GM12865 (cell line): ENCODE measurements at regions not wholly inside any gene's neighbourhood (a gene's known extent, or its start where the extent isn't known, plus 50 kb on each side); places are given as distances from the start of the nearest gene placed in this dataset.

Experiments
- DNase-seq: peaks from one replicate; pipeline ENCODE4 v3.0.0; 2010; ENCODE audit warnings: low read depth
- H3K4me3 ChIP-seq: 2 replicates; pipeline ENCODE4 v1.5.1; 2011; ENCODE audit warnings: mild to moderate bottlenecking, low read depth, low read length, control low read depth
- TF ChIP-seq, protein P1 (sequence below): IDR thresholded peaks from 2 replicates; pipeline ENCODE4 v1.5.1; 2011; ENCODE audit warnings: low read length, control low read depth, low read depth, inconsistent platforms; ENCODE audit not compliant: insufficient read depth; ENCODE audit errors: missing control alignments

GRCh38 chr3:20669675-20670074, 483.7 kb upstream of the SGO1 start:
- TF ChIP-seq, protein P1, sequence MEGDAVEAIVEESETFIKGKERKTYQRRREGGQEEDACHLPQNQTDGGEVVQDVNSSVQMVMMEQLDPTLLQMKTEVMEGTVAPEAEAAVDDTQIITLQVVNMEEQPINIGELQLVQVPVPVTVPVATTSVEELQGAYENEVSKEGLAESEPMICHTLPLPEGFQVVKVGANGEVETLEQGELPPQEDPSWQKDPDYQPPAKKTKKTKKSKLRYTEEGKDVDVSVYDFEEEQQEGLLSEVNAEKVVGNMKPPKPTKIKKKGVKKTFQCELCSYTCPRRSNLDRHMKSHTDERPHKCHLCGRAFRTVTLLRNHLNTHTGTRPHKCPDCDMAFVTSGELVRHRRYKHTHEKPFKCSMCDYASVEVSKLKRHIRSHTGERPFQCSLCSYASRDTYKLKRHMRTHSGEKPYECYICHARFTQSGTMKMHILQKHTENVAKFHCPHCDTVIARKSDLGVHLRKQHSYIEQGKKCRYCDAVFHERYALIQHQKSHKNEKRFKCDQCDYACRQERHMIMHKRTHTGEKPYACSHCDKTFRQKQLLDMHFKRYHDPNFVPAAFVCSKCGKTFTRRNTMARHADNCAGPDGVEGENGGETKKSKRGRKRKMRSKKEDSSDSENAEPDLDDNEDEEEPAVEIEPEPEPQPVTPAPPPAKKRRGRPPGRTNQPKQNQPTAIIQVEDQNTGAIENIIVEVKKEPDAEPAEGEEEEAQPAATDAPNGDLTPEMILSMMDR = no peak
- no peak for DNase-seq
- no peak overlapping the region for H3K4me3 ChIP-seq

- TF ChIP-seq, protein P1 = no peak
- DNase-seq = no peak
- no peak overlapping the region for H3K4me3 ChIP-seq
Measured at GRCh38 chr3:20669184-20669583, 483.2 kb upstream of the SGO1 start.

- no peak overlapping the region for H3K4me3 ChIP-seq
- DNase-seq = no peak
- TF ChIP-seq, protein P1 = no peak
Measured at GRCh38 chr3:20668411-20668810, 482.4 kb upstream of the SGO1 start.

DNA sequence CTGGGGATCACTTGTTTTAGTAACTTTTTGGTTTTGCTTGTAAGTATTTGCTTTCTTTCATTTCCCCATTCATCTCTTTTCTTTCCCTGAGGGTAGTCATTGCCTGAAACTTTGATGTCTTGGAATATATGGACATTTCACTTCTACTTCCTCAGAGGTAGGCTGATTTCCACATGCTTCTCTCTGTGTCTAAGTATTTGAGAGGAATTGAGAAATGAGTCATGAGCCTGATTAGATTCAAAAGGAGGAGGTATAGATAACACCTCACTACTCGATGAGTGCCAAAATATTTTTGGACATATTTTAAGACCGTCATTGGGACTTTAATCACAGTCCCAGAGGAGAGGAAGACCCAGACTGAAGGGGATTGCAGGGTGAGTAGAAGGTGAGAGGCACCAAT, 480.1 kb upstream of the SGO1 start:
- DNase-seq = no peak
- TF ChIP-seq, protein P1 = no peak
- H3K4me3 ChIP-seq = no peak overlapping the region

- no peak for DNase-seq
- TF ChIP-seq, protein P1 = no peak
- H3K4me3 ChIP-seq = no peak overlapping the region
Measured at GRCh38 chr3:20658491-20658890, 472.5 kb upstream of the SGO1 start.

DNA sequence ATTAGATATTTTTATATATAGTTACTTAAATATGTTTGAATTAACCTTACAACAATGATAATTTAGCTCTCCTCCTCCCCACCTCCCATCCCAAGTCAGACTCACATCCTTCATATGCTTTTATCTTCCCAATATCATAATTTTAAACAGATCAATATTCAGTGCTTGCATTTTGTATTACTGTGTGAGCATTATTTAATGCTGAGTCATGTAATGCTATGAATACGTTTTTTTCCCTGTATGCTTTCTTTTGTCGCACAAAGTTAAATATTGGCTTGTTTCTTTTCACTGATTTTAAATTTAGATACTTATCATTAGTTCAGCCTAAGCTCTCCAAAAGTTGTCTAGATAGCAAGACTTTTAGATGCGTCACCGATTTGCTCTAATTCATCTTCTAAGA, 471.6 kb upstream of the SGO1 start:
- H3K4me3 ChIP-seq = no peak overlapping the region
- no peak for DNase-seq
- TF ChIP-seq, protein P1 = no peak

DNA sequence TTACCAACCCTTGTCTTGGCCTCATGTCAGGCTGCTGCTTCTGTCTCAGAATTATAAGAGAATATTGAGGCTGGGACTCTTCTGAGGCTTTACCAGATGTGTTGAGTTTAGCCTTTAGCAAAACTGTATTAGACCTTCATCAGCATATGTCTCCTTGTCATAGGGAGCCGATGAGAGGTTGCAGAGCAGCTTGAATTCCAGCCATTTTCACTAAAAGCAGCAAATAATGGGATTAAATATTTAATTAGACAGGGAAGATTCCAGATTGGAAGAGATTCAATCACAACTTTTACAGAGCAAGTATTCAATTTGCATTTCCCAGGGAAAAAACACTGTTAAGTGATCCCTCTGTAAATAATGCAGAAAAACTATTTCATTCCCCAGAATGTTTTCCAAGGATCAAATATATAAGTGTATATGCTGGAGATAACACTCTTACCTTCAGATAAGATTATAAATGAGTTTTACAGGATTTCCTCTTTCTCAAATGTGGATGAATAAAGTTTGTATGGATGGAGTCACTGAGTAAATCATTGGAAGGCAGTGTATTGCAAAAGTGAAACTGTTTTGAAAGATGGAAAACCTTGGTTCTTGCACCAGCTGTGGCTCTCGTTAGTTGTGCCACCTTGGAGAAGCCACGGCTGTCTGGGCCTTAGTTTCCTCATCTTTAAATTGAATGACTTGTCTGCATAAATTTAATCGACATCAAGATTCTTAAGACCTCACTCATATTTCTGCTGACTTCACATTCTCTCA, 466.4 kb upstream of the SGO1 start:
- H3K4me3 ChIP-seq = no peak overlapping the region
- DNase-seq = no peak
- TF ChIP-seq, protein P1 = no peak
